T-helper 2 cell treated with Interferon-gamma antibody and Interleukin-4, amounts not matched to agents 5 μg/mL and 100 μg/mL, for 36 hours (primary cell): ENCODE measurements at regions not wholly inside any gene's neighbourhood (a gene's known extent, or its start where the extent isn't known, plus 50 kb on each side); places are given as distances from the start of the nearest gene placed in this dataset.

Experiments used
- DNase-seq: peaks from one replicate; pipeline ENCODE4 v3.0.0; 2021; ENCODE audit warnings: low spot score
- H3K27ac Mint-ChIP-seq: one replicate; pipeline ENCODE4 v1.8.0; 2021; ENCODE audit warnings: mild to moderate bottlenecking, mixed read lengths
- H3K27me3 Mint-ChIP-seq: one replicate; pipeline ENCODE4 v1.8.0; 2021; ENCODE audit warnings: low read depth, mixed read lengths
- H3K36me3 Mint-ChIP-seq: one replicate; pipeline ENCODE4 v1.8.0; 2021; ENCODE audit warnings: low read depth, mixed read lengths
- H3K4me1 Mint-ChIP-seq: one replicate; pipeline ENCODE4 v1.8.0; 2021; ENCODE audit warnings: low read depth, mixed read lengths
- H3K4me3 Mint-ChIP-seq: one replicate; pipeline ENCODE4 v1.8.0; 2022; ENCODE audit warnings: mild to moderate bottlenecking, moderate library complexity, mixed read lengths
- H3K9me3 Mint-ChIP-seq: one replicate; pipeline ENCODE4 v1.8.0; 2021; ENCODE audit warnings: mixed read lengths

- H3K27me3 Mint-ChIP-seq = no peaks in the 10 kb centered on the region
- H3K4me1 Mint-ChIP-seq = no peaks in the 10 kb centered on the region
- H3K4me3 Mint-ChIP-seq = no peak overlapping the region
- no peak overlapping the region for H3K27ac Mint-ChIP-seq
- no peaks in the 10 kb centered on the region for H3K9me3 Mint-ChIP-seq
- DNase-seq = no peak
- H3K36me3 Mint-ChIP-seq = no peaks in the 10 kb centered on the region
These were observed 112.6 kb upstream of the THRB start for GRCh38 chr3:24607281-24607680.

- Mint-ChIP-seq H3K36me3 (no peaks in the 10 kb centered on the region), H3K4me3 (no peak overlapping the region), H3K27ac (no peak overlapping the region), H3K27me3 (no peaks in the 10 kb centered on the region), H3K9me3 (no peaks in the 10 kb centered on the region), H3K4me1 (no peaks in the 10 kb centered on the region)
- DNase-seq = no peak
These were observed 114.2 kb upstream of the THRB start for GRCh38 chr3:24608701-24609390.

GRCh38 chr3:24614359-24614758, 119.7 kb upstream of the THRB start:
- Mint-ChIP-seq H3K27ac (no peak overlapping the region), H3K36me3 (no peaks in the 10 kb centered on the region), H3K4me1 (no peaks in the 10 kb centered on the region), H3K27me3 (no peaks in the 10 kb centered on the region), H3K4me3 (no peak overlapping the region), H3K9me3 (no peaks in the 10 kb centered on the region)
- DNase-seq = no peak

- Mint-ChIP-seq H3K36me3 (no peaks in the 10 kb centered on the region), H3K9me3 (no peaks in the 10 kb centered on the region), H3K27ac (no peak overlapping the region), H3K4me1 (no peaks in the 10 kb centered on the region), H3K27me3 (no peaks in the 10 kb centered on the region), H3K4me3 (no peak overlapping the region)
- DNase-seq = no peak
These were observed 120.5 kb upstream of the THRB start for GRCh38 chr3:24615177-24615576.

- Mint-ChIP-seq H3K4me3 (no peak overlapping the region), H3K36me3 (no peaks in the 10 kb centered on the region), H3K4me1 (no peaks in the 10 kb centered on the region), H3K27ac (no peak overlapping the region), H3K27me3 (no peaks in the 10 kb centered on the region), H3K9me3 (no peaks in the 10 kb centered on the region)
- no peak for DNase-seq
These were observed 121.6 kb upstream of the THRB start for GRCh38 chr3:24616110-24616829.

- H3K27me3 Mint-ChIP-seq = no peaks in the 10 kb centered on the region
- H3K9me3 Mint-ChIP-seq = no peaks in the 10 kb centered on the region
These were observed 127.5 kb upstream of the THRB start for GRCh38 chr3:24622138-24622537.

GRCh38 chr3:24622696-24623225, 128.1 kb upstream of the THRB start:
- H3K36me3 Mint-ChIP-seq = no peaks in the 10 kb centered on the region
- no peak for DNase-seq
- no peaks in the 10 kb centered on the region for H3K9me3 Mint-ChIP-seq
- no peak overlapping the region for H3K27ac Mint-ChIP-seq
- no peaks in the 10 kb centered on the region for H3K27me3 Mint-ChIP-seq
- no peak overlapping the region for H3K4me3 Mint-ChIP-seq
- no peaks in the 10 kb centered on the region for H3K4me1 Mint-ChIP-seq

More at GRCh38 chr3:24622138-24622537, 127.5 kb upstream of the THRB start:
- Mint-ChIP-seq H3K36me3 (no peaks in the 10 kb centered on the region), H3K4me1 (no peaks in the 10 kb centered on the region), H3K27ac (no peak overlapping the region), H3K4me3 (no peak overlapping the region)
- DNase-seq = no peak

- Mint-ChIP-seq H3K4me3 (no peak overlapping the region), H3K36me3 (no peaks in the 10 kb centered on the region), H3K27me3 (no peaks in the 10 kb centered on the region), H3K4me1 (no peaks in the 10 kb centered on the region), H3K27ac (no peak overlapping the region), H3K9me3 (no peaks in the 10 kb centered on the region)
- no peak for DNase-seq
These were observed 129.0 kb upstream of the THRB start for GRCh38 chr3:24623657-24624056.

GRCh38 chr3:24624938-24625681, 130.5 kb upstream of the THRB start:
- no peaks in the 10 kb centered on the region for H3K27me3 Mint-ChIP-seq
- H3K4me1 Mint-ChIP-seq = no peaks in the 10 kb centered on the region
- no peak overlapping the region for H3K27ac Mint-ChIP-seq
- no peak overlapping the region for H3K4me3 Mint-ChIP-seq
- no peaks in the 10 kb centered on the region for H3K36me3 Mint-ChIP-seq
- DNase-seq = no peak
- H3K9me3 Mint-ChIP-seq = no peaks in the 10 kb centered on the region

GRCh38 chr3:24628523-24629258, 134.0 kb upstream of the THRB start:
- no peak for DNase-seq
- H3K36me3 Mint-ChIP-seq = no peaks in the 10 kb centered on the region
- H3K27ac Mint-ChIP-seq = no peak overlapping the region
- no peaks in the 10 kb centered on the region for H3K4me1 Mint-ChIP-seq
- no peaks in the 10 kb centered on the region for H3K27me3 Mint-ChIP-seq
- H3K9me3 Mint-ChIP-seq = no peaks in the 10 kb centered on the region
- H3K4me3 Mint-ChIP-seq = no peak overlapping the region

- Mint-ChIP-seq H3K4me3 (no peak overlapping the region), H3K27ac (no peak overlapping the region), H3K9me3 (no peaks in the 10 kb centered on the region), H3K36me3 (no peaks in the 10 kb centered on the region), H3K4me1 (no peaks in the 10 kb centered on the region), H3K27me3 (no peaks in the 10 kb centered on the region)
- no peak for DNase-seq
These were observed 136.8 kb upstream of the THRB start for GRCh38 chr3:24631481-24631880.

GRCh38 chr3:24639061-24639460, 144.4 kb upstream of the THRB start:
- no peak overlapping the region for H3K27ac Mint-ChIP-seq
- no peaks in the 10 kb centered on the region for H3K9me3 Mint-ChIP-seq
- no peaks in the 10 kb centered on the region for H3K4me1 Mint-ChIP-seq
- no peak for DNase-seq
- H3K27me3 Mint-ChIP-seq = no peaks in the 10 kb centered on the region
- no peaks in the 10 kb centered on the region for H3K36me3 Mint-ChIP-seq
- no peak overlapping the region for H3K4me3 Mint-ChIP-seq

GRCh38 chr3:24639481-24640329, 145.1 kb upstream of the THRB start:
- no peak for DNase-seq
- Mint-ChIP-seq H3K9me3 (no peaks in the 10 kb centered on the region), H3K36me3 (no peaks in the 10 kb centered on the region), H3K4me3 (no peak overlapping the region), H3K27me3 (no peaks in the 10 kb centered on the region), H3K27ac (no peak overlapping the region), H3K4me1 (no peaks in the 10 kb centered on the region)
